Neural crest cell (in vitro differentiated cells): ENCODE measurements at regions not wholly inside any gene's neighbourhood (a gene's known extent, or its start where the extent isn't known, plus 50 kb on each side); places are given as distances from the start of the nearest gene placed in this dataset.

Experiments used
- DNase-seq: peaks from one replicate; pipeline ENCODE4 v3.0.0; 2021; ENCODE audit warnings: low read depth, mixed read lengths, low spot score
- H3K27ac Mint-ChIP-seq: one replicate; pipeline ENCODE4 v1.8.0; 2021; ENCODE audit warnings: mild to moderate bottlenecking, mixed read lengths; ENCODE audit not compliant: unreplicated experiment
- H3K27me3 Mint-ChIP-seq: 2 replicates; pipeline ENCODE4 v1.8.0; 2021; ENCODE audit warnings: low read depth, mild to moderate bottlenecking, mixed read lengths
- H3K36me3 Mint-ChIP-seq: 2 replicates; pipeline ENCODE4 v1.8.0; 2021; ENCODE audit warnings: low read depth, mild to moderate bottlenecking, mixed read lengths
- H3K4me1 Mint-ChIP-seq: 2 replicates; pipeline ENCODE4 v1.8.0; 2021; ENCODE audit warnings: mixed read lengths
- H3K4me3 Mint-ChIP-seq: one replicate; pipeline ENCODE4 v1.8.0; 2021; ENCODE audit warnings: mild to moderate bottlenecking, mixed read lengths
- H3K9me3 Mint-ChIP-seq: 2 replicates; pipeline ENCODE4 v1.8.0; 2021; ENCODE audit warnings: mixed read lengths
- TF ChIP-seq, protein P1 (sequence below): fragments of 200-600 bp; sonication (generic); conservative IDR thresholded peaks from 2 replicates; pipeline ENCODE4 v1.5.0; 2021; ENCODE audit warnings: antibody characterized with exemption, mild to moderate bottlenecking

DNA sequence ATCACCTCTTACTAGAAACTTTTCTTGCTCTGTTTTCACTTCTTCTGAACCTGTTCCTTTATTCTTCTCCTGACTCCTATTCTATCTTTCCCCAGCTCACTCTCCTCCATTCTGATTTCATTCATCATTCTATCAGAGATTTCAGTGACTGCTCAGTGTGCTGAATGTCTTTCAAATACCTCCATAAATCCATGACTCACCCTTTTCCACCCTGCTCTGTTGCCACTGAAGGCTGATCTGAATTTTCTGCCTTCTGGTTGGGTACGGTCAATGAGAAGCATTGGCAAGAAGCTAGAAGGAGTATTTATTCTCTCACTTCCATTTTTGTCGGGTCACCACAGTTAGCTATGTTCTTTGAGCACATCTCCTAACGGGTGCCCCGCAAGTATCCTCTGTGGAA is 265.9 kb downstream of the CBLL2 start:
- no peak for DNase-seq
- Mint-ChIP-seq H3K9me3 (no peaks in the 10 kb centered on the region), H3K27ac (no peak overlapping the region), H3K4me3 (no peak overlapping the region), H3K27me3 (peaks cover 6% of the 10 kb centered on the region), H3K4me1 (peaks cover 5% of the 10 kb centered on the region), H3K36me3 (no peaks in the 10 kb centered on the region)
- TF ChIP-seq, protein P1, sequence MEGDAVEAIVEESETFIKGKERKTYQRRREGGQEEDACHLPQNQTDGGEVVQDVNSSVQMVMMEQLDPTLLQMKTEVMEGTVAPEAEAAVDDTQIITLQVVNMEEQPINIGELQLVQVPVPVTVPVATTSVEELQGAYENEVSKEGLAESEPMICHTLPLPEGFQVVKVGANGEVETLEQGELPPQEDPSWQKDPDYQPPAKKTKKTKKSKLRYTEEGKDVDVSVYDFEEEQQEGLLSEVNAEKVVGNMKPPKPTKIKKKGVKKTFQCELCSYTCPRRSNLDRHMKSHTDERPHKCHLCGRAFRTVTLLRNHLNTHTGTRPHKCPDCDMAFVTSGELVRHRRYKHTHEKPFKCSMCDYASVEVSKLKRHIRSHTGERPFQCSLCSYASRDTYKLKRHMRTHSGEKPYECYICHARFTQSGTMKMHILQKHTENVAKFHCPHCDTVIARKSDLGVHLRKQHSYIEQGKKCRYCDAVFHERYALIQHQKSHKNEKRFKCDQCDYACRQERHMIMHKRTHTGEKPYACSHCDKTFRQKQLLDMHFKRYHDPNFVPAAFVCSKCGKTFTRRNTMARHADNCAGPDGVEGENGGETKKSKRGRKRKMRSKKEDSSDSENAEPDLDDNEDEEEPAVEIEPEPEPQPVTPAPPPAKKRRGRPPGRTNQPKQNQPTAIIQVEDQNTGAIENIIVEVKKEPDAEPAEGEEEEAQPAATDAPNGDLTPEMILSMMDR = no peak

DNA sequence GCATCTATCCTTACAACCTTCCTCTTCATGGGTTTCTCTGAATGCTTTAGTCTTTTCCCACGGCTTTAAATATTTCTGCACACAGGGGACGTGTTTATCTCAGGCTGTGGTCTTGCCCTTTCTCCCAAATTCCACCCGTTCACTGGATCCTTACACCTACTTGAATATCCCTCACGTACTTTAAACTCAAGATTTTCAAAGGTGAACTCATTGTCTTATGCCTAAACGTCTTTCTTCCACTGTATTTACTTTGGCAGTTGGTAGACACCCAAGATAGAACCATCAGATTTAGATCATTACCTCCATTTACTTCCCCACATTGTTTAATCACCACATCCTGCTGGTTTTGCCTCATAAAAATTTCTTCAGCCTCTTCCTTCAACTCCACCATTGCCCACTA is 269.2 kb downstream of the CBLL2 start:
- no peak for DNase-seq
- Mint-ChIP-seq H3K27ac (no peak overlapping the region), H3K4me1 (peaks cover under 1% of the 10 kb centered on the region), H3K36me3 (no peaks in the 10 kb centered on the region), H3K9me3 (no peaks in the 10 kb centered on the region), H3K4me3 (no peak overlapping the region), H3K27me3 (peaks cover 6% of the 10 kb centered on the region)
- TF ChIP-seq, protein P1 = no peak

DNA sequence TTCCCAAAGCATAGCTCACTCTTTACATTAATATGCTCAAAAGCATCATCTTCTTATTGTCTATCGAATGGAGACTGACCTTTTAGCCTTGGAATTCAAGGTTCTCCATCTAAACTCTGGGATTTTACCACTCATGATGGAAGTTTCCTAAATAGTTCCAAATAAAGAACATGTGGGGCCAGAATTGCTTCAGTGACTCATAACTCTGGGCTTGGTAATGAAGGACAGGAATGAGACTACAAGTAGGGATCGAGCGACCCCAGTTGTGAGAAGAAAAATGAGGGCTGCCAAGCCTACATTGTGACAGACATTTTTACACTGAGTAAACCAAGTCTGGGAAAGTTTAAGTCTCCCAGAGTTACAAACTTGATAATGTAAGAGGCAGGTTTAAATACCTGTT is 269.9 kb downstream of the CBLL2 start:
- peaks cover 6% of the 10 kb centered on the region for H3K27me3 Mint-ChIP-seq
- DNase-seq = no peak
- H3K36me3 Mint-ChIP-seq = no peaks in the 10 kb centered on the region
- no peak overlapping the region for H3K4me3 Mint-ChIP-seq
- H3K4me1 Mint-ChIP-seq = no peaks in the 10 kb centered on the region
- H3K27ac Mint-ChIP-seq = no peak overlapping the region
- H3K9me3 Mint-ChIP-seq = no peaks in the 10 kb centered on the region
- TF ChIP-seq, protein P1 = no peak

DNA sequence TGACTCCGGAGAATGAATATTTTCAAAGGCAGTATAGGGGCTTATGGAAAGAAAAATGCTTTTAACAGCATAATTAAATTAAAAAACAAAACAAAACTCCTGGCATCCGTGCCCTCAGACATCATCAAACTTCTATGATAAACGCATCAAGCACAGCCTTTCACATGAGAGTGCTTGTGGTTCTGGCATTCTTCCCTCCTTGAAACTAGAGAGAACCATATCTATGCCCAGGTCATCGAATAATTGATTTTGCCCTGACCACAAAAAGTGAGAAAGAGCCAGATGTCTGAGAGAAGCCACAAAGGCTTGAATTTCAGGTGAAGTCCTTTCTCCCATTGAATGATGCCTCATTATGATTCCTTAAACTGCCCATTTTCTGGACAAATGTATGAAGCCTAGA is 286.8 kb downstream of the CBLL2 start:
- no peak for DNase-seq
- Mint-ChIP-seq H3K27me3 (peaks cover 15% of the 10 kb centered on the region), H3K4me3 (no peak overlapping the region), H3K4me1 (no peaks in the 10 kb centered on the region), H3K27ac (no peak overlapping the region), H3K9me3 (peaks cover 5% of the 10 kb centered on the region), H3K36me3 (no peaks in the 10 kb centered on the region)
- TF ChIP-seq, protein P1 = no peak

DNA sequence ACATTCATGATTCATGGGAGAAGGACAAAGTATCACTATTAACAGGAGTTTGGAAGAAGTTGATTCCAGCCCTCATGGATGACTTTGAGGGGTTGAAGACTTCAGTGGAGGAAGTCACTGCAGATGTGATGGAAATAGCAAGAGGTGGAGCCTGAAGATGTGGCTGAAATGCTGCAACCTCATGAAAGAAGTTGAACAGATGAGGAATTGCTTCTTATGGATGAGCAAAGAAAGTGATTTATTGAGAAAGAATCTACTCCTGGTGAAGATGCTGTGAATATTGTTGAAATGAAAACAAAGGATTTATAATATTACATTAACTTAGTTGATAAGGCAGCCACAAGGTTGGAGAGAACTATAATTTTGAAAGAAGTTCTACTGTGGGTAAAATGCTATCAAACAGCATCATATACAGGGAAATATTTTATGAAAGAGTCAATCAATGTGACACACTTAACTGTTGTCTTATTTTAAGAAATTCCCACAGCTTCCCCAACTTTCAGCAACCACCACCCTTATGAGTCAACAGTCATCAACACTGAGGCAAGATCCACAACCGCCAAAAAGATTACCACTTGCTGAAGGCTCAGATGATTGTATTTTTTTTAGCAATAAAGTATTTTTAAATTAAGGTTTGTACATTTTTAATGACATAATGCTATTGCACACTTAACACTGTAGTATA is 302.6 kb downstream of the CBLL2 start:
- Mint-ChIP-seq H3K27me3 (no peaks in the 10 kb centered on the region), H3K9me3 (no peaks in the 10 kb centered on the region), H3K4me3 (no peak overlapping the region), H3K4me1 (no peaks in the 10 kb centered on the region), H3K27ac (no peak overlapping the region), H3K36me3 (no peaks in the 10 kb centered on the region)
- no peak for DNase-seq
- TF ChIP-seq, protein P1 = no peak

DNA sequence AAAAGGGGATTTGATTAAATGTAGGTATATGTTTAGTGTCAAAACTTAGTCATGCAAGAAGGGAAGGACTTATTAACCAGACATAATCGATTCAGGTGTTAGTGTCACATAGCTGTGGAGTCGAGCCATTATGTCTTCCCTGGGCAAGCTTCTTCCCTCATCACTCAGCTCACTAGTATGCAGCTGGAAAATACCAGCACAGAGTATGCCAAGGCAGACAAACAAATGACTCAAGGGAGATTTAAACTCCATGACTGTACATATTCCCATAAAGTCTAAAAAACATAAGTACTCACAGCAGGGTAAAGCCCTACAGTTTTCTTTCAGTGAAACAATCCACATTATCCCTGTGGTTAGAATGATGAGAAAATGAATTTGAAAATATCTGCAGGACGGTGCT is 304.5 kb downstream of the CBLL2 start:
- H3K27ac Mint-ChIP-seq = no peak overlapping the region
- no peaks in the 10 kb centered on the region for H3K36me3 Mint-ChIP-seq
- H3K4me1 Mint-ChIP-seq = no peaks in the 10 kb centered on the region
- no peak for DNase-seq
- H3K9me3 Mint-ChIP-seq = no peaks in the 10 kb centered on the region
- no peak overlapping the region for H3K4me3 Mint-ChIP-seq
- H3K27me3 Mint-ChIP-seq = no peaks in the 10 kb centered on the region
- TF ChIP-seq, protein P1 = no peak
